ENCODE measurements at regions not wholly inside any gene's neighbourhood (a gene's known extent, or its start where the extent isn't known, plus 50 kb on each side); places are given as distances from the start of the nearest gene placed in this dataset.

GRCh38 chr5:3344671-3345070, 251.0 kb upstream of the IRX1 start:
- no peak for TF ChIP-seq CTCF (IDR thresholded peaks at IDR 0.05)
- TF ChIP-seq EZH2 (IDR thresholded peaks at IDR 0.05; ENCODE audit: borderline replicate concordance, insufficient read depth, low read depth, low read length, poor library complexity, severe bottlenecking), result no peak
